HG03064 (cell line): ENCODE measurements at regions not wholly inside any gene's neighbourhood (a gene's known extent, or its start where the extent isn't known, plus 50 kb on each side); places are given as distances from the start of the nearest gene placed in this dataset.

Experiments
- ATAC-seq: cut with Tn5 transposase; IDR thresholded peaks from one replicate; pipeline ENCODE4 v1.9.1; 2021; ENCODE audit warnings: low read depth; ENCODE audit not compliant: unreplicated experiment

DNA sequence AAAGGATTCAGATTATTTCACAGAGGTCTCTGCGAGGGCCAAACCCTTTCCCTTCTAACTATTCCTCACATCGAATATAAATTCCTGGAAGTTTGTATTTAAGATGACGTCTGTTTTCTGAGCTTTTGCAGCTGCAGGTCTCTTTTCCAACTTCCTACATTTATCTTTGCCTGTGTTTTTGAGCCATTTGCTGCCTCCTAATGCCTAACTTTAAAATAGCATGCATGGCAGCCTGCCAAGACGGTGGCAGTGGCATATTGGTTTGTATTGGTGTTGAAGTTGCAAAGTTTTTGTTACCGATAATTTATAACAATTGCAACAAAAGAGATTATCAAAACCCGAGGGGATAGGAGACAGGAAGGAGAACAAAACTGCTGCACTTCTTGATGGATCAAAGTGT lies 187.1 kb upstream of the DNAJC19 start:
- ATAC-seq, result no peak

DNA sequence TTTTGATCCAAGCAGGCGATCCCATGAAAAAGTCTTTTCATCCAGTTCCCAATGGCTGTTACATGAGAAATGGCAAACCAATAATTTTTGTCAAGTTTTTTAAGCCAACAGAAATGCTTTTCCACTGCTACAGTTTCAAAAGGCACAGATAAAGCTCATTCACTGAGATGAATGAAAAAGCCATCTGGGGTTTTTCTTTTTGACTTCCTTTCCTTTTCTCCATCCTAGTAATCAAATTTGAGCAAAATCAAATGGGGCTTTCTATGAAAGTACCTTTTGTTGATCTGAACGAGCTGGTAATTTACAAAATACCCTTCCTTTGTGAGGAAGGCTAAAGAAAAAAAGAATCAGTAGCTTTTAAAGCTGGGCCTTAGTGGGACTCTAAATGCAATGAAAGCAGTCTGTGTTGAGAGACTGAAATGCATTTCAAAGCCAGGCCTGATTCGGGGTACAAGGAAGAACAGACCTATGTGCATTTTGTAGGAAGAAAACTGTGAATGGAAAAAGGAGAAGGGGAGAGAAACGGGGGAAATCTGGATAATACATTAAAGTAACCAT lies 185.2 kb upstream of the DNAJC19 start:
- no peak for ATAC-seq

DNA sequence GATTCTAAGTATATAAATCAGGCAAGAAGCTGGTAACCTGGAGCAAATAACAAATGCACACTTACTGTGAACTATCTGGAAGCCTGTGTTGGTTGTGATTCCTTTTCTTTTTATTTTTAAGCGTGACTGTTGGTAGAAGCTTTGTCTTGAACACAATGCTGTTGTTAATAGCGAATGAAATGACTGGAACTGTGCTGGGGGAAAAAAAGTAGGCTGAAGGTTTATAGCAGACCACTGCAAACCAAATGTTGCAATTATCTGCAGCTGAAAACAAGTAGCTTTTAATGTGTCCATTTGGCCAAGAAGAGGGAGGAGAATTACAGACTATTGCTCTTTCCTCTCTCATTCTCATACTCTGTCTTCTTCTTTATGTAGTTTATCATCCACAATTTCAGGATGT lies 184.5 kb upstream of the DNAJC19 start:
- ATAC-seq, result no peak

DNA sequence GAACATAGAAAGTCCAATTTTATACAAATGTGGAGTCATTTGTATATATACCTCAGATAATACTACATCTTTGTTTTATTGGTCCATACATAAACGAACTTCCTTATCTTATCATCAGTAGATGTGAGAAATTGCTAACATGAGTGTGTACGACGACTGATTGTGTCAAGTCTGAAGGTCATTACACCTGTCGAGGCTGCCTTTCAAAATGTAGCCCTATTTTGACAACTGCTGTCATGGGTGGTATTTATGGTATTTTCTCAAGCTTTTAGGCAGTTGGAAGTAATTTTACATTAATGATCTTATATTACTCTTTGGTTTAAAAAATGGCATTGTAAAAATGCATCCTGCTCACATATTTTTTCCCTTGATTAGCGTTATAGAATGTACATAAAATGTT lies 183.7 kb upstream of the DNAJC19 start:
- no peak for ATAC-seq

DNA sequence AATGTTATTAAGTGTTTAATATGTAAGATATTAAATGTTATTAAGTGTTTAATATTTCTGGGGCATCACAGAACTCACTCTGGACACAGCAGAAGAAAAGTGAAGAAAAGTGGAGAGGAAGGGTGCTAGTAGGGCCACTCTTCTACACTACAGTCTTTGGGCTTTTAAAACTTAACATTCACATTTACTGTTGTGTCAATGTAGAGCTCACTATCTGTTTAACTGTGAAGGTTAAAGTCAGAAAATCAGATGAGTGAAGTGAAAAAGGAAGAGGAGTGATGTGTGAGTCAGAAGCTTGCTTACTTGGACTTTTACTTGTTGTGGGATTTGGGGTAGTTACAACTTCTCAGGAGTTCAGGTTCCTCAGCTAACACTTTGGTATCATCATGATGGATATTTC lies 145.3 kb upstream of the DNAJC19 start:
- ATAC-seq, result no peak

DNA sequence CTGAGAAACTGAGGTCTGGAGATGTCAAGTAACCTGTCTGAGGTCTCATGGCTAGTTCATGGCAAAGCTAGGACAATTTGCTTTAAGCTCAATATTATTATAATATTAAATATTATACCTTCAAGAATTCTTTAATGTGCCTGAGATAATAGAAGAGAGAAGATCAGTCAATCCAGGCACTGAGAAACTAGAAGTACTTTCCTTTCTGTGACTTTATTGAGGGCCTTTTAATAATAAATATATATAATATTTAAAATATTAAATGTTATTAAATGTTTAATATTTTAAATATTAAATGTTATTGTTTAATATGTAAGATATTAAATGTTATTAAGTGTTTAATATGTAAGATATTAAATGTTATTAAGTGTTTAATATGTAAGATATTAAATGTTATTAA lies 144.3 kb upstream of the DNAJC19 start:
- ATAC-seq, result no peak

DNA sequence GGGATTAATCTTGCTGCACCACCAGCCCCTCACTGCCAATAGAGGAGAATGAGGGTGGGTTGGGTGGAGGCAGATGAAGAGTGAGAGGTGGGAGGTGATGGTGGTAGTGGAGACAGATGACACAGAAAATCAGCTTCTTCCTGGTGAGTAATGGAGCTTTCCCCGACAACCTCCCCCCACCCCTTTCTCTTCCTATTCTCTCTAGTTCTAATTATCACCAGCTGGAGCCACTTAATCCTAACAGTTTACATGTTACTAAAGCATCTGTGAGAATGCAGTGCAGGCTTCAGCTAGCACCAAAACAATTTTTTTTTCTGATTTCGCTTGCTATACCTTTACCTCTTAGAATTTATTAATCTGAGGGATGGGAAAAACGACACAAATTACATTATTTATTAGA lies 116.1 kb upstream of the DNAJC19 start:
- no peak for ATAC-seq

DNA sequence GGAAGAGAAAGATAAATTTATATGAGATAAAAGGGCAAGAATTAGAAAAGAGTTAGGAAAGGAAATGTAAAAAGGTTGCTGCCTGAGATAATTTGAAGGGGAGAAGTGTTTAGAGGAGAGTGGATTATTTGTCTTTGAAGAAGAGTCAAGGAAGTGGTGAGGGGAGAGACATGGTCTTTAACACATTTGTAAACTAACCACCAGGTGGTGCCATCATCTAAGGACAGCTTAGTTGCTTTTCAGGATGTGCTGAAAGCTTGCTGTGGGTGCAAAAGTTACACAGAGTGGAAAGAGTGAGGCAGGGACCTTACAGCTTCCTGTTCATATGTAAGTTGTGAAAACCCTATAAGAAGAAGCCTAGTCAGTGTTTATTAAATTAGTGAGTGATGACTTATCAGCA lies 114.1 kb upstream of the DNAJC19 start:
- no peak for ATAC-seq

DNA sequence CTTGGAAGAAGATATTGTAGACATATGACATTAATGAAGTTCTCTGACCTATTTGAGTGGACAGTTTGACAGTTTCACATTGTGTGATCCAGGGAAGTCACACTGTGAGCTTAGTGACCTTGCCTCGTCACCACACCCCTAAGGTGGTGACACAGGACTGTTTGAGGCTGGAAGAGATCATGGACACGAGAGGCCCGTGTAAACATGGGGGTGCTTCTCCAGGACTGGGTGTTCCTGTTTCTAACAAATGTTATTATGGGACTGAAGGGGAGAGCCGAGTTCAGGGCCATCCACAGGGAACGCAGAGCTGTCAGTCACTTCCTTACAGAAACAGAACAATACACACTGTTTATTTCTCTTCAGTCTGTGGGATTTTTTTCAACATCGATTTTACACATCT lies 96.5 kb upstream of the DNAJC19 start:
- ATAC-seq, result no peak

DNA sequence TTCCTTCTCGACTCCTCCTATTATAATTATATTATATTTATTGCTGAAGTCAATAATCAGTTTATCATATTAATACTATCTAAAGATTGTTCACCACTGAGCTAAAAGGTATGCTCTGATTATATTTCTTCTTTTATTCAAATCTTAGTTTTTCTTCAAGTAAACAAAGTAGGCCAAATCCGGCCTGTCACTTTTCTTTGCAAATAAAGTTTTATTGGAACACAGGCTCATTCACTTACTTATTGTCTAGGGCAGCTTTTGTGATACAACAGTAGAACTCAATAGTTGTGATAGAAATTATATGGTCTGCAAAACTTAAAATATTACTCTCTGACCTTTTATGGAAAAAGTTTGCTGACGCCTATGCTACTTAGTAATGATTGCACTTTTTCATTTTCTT lies 92.4 kb upstream of the DNAJC19 start:
- no peak for ATAC-seq

DNA sequence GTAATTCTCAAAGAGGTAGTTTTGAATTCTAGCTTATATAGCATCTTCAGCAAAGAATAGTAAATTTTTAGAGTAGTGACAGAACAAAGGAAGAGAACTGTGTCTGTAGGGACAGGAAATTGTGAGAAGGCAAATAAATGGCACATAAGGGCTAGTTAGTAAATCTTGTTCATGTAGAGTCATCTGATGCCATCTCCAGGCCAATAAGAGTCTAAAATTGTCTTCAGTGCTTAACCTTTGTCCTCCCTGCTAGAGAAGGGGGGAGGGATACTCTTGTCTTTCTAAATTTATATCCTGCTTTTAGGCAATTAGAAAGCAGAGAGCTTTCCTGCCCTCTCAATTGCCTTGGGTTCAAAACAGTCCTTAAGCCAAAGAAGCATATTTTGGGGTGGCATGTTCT lies 87.0 kb upstream of the DNAJC19 start:
- no peak for ATAC-seq

DNA sequence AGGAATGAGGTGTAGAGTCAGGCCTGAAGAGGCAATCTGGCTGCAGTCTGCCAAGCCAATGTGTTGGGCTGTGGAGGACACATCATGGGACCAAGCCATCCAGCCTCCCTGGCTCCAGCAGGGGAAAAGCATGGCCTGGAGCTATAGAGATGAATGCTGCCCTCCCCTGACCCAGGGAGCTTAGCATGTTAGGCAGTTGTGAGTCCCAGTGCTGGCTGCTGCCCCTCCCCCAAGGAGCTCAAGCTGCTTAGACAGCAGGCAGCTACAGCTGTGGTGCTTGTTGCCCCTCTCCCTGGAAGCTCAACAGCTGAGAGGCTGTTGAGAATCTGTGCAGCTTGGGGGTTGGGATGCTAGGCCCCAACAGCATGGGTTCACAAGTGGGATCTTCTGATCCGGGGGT lies 85.6 kb upstream of the DNAJC19 start:
- no peak for ATAC-seq

DNA sequence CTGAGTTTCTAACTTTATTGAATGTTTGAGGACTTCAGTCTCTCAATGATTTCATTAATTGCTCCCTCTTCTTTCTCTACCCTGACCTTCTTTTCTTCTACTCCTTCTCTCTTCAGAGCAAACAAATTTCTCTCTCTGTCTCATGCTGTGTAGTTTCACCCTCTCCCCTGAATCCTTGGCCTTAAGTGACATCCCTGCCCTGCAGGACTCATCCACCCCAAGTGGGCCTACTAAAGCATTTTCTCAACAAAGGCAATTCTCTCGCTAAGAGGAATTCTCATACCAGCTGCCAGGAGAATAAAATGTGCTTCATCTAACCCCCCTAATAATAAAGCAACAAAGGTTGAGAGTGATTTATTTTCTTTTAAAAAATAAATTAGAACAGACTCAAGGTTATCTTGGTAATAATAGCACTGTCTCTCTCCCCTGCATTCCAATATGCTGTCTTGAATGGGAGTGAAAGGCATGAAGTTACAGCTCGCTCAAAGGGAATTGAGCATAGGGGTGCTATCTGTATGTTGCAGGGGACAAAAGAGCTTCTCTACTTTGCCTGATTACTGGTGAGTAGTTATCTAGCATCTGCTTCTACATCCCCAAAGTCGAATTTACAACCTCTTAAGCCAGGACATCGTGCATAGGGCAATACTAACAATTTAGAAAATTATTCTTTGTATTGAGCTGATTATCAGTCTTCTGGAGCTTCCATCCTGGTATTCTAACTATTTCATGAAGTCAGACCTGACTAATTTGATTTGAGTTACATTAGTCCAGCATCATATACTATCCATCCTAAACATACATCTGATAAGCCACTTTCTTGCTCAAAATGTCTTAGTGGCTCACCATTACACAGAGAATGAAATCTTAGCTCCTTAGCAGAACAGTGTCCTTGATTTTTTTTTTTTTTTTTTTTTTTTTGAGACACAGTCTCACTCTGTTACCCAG lies 76.9 kb upstream of the DNAJC19 start:
- no peak for ATAC-seq

DNA sequence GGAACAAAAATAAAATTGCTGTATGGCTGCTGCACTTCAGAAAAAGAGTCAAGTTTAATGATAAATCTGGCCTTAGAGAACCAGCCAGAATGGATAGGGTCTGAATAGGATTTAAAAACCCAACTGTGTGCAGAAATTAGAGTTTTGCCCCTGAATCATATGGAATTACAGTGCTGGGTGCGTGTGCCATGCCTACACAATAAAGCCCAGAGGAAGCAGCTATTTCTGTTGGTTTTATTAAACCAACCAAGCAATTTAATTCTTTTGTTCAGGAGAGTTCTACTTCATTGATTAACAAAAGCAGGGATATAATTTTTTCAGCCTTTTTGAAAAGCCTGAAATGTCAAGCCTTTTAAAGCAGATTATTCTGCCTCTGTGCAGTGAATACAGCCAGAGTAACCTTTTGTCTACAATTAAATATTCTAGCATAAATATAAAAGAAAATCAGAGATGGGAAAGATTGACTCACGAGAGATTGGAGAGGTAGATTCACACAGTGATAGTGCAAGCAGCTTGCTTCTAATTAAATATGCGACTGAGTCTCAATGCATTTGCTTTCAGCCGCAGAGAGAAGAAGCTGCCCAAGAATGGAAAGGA lies 66.7 kb upstream of the DNAJC19 start:
- no peak for ATAC-seq

DNA sequence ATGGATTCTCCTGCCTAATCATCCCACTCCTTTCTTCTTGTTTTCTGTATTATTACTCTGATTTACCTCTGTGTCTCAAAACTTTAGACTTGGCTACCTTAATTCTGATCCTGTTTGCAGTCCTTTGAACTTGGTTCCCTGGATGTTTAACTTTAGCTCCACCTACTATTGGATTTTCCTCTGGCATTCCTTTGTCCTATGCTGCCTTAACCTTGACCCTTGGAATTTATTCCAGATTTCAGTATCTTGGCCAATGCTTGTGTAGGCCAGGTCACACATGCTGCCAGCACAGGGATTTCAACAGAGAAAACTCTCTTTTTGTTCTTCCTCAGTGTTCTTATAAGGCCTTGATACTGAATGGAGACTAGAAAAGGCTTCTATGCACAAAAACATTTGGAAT lies 65.0 kb upstream of the DNAJC19 start:
- ATAC-seq, result no peak

DNA sequence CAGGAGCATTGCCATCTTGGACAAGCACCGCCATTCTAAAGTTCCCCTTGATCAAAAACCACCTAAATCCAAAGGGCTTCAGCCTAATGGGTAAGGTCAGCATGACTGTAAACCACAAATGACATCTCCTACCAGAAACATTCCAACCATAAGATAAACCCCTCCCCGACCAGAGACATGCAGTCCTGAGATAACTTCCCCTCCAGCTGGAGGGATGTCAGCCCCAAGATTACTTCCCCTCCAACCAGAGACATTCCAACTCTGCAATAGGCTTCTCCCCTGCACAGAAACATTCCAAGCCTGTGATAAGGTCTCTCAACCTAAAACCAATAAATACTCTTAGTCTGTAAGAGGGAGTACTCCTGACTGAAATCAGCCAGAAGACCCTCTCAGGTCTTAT lies 62.7 kb upstream of the DNAJC19 start:
- ATAC-seq, result no peak

DNA sequence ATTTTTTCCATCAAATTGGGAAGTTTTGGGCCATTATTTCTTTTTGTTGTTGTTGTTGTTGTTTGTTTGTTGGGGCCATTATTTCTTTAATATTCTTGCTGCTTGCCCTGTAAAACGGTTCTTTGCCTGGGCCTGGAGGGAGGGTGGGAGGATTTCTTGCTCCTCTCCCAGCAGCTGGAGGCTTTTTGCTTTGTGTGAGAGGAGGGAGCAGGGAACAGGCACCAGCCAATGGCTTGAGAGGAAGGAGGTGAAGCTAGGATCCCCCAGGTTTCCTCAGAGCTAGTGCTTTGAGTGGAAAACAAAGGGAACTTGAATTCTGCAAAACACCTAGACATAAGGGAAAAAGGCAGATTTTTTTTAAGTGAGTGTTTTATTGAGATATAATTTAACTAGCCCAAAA lies 61.2 kb upstream of the DNAJC19 start:
- ATAC-seq, result no peak

DNA sequence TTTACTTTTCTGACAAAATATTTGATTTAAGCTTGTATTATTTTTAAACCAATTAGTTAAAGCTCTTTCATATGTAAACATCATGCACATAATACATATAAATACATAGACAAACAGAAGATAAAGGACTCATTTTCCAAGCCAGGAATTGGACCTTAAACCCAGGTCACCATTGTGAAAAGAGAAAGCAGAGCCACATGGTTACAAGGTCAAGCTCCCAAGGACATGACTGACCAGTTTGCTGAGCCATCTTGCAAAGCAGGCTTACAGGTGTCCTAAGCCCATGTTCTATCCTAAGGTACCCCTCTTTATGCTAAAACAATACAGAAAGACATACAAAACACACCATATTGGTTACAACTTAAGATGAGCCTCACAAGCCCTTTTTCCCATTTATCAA lies 50.5 kb upstream of the DNAJC19 start:
- ATAC-seq, result no peak
